H1 (cell line): ENCODE measurements at regions not wholly inside any gene's neighbourhood (a gene's known extent, or its start where the extent isn't known, plus 50 kb on each side); places are given as distances from the start of the nearest gene placed in this dataset.

Experiments
- CTCF ChIA-PET: fragments of 300-600 bp; sonication (Branson Sonifier 250); formaldehyde crosslinking; loops from one replicate; lab custom pipeline; 2021; ENCODE audit not compliant: partially characterized antibody; lab: Charles Lee
- POLR2A ChIA-PET: fragments of 300-600 bp; sonication (Branson Sonifier 250); formaldehyde crosslinking; loops from one replicate; lab custom pipeline; 2021; ENCODE audit warnings: inconsistent platforms; ENCODE audit not compliant: partially characterized antibody; lab: Charles Lee
- DNase-seq, 2 experiments: peaks; one replicate each; pipeline versions ENCODE4 v3.0.0 to v3.0.0-alpha.2; 2010 to 2022; ENCODE audit warnings: low spot score in 2 of 2, low read depth in 1 of 2, mixed read lengths in 1 of 2
- FAIRE-seq: peaks from 2 replicates; lab custom pipeline; 2011; peaks lifted over from hg19 to GRCh38; lab: Jason Lieb, UNC
- H2AFZ ChIP-seq: 2 replicates; pipeline ENCODE4 v1.8.1; 2012; ENCODE audit warnings: low read length, inconsistent platforms
- H2AK5ac ChIP-seq: 2 replicates; pipeline ENCODE4 v1.6.1; 2013; ENCODE audit warnings: low read depth, low read length
- H2BK120ac ChIP-seq: replicated peaks from 2 replicates; pipeline ENCODE3; 2013; ENCODE audit warnings: low read depth, low read length, inconsistent platforms
- H2BK12ac ChIP-seq: 2 replicates; pipeline ENCODE4 v1.6.1; 2013; ENCODE audit warnings: low read depth, low read length
- H2BK15ac ChIP-seq: 2 replicates; pipeline ENCODE4 v1.6.1; 2013; ENCODE audit warnings: low read length
- H2BK20ac ChIP-seq: 2 replicates; pipeline ENCODE4 v1.6.1; 2013; ENCODE audit warnings: low read length
- H2BK5ac ChIP-seq: 2 replicates; pipeline ENCODE4 v1.6.1; 2013; ENCODE audit warnings: low read depth, low read length
- H3K14ac ChIP-seq: 2 replicates; pipeline ENCODE4 v1.6.1; 2013; ENCODE audit warnings: inconsistent platforms; ENCODE audit not compliant: insufficient read length
- H3K18ac ChIP-seq: 2 replicates; pipeline ENCODE4 v1.6.1; 2013; ENCODE audit warnings: low read length; ENCODE audit errors: extremely low read depth
- H3K23ac ChIP-seq: 2 replicates; pipeline ENCODE4 v1.6.1; 2013; ENCODE audit warnings: inconsistent platforms; ENCODE audit not compliant: insufficient read length
- H3K23me2 ChIP-seq: 2 replicates; pipeline ENCODE4 v1.6.1; 2013; ENCODE audit warnings: low read depth, low read length
- H3K27ac ChIP-seq: 2 replicates; pipeline ENCODE4 v1.6.1; 2011; ENCODE audit warnings: low read depth, low read length, inconsistent platforms
- H3K27me3 ChIP-seq, 4 experiments: replicated peaks in 1 of 4; 1 replicate in 1 of 4; 2 replicates in 3 of 4; pipeline versions ENCODE4 v1.6.1 to v1.8.1; 2011 to 2013; ENCODE audit warnings: low read length in 3 of 4, mild to moderate bottlenecking in 3 of 4, inconsistent platforms in 2 of 4, mixed read lengths in 2 of 4, moderate library complexity in 1 of 4; ENCODE audit not compliant: control insufficient read depth in 3 of 4, insufficient read depth in 3 of 4; ENCODE audit errors: extremely low read depth in 1 of 4
- H3K36me3 ChIP-seq, 4 experiments: 2 replicates each; pipeline versions ENCODE4 v1.6.1 to v1.8.1; 2011 to 2013; ENCODE audit warnings: mild to moderate bottlenecking in 4 of 4, low read length in 3 of 4, moderate library complexity in 2 of 4, control low read depth in 1 of 4, inconsistent platforms in 1 of 4; ENCODE audit not compliant: insufficient read depth in 4 of 4, control insufficient read depth in 2 of 4
- H3K4ac ChIP-seq: replicated peaks from 2 replicates; pipeline ENCODE3; 2013; ENCODE audit warnings: low read length, low read depth, mixed read lengths, inconsistent platforms; ENCODE audit not compliant: insufficient read length
- H3K4me1 ChIP-seq, 4 experiments: replicated peaks in 1 of 4; 1 replicate in 1 of 4; 2 replicates in 3 of 4; pipeline versions ENCODE4 v1.6.1 to v1.8.1; 2011 to 2013; ENCODE audit warnings: low read length in 3 of 4, inconsistent platforms in 2 of 4, mixed read lengths in 1 of 4; ENCODE audit not compliant: insufficient read depth in 4 of 4, control insufficient read depth in 3 of 4
- H3K4me2 ChIP-seq, 2 experiments: 2 replicates each; pipeline versions ENCODE4 v1.6.1 to v1.8.1; 2011 to 2013; ENCODE audit warnings: low read depth in 2 of 2, low read length in 2 of 2, control low read depth in 1 of 2, inconsistent platforms in 1 of 2, mild to moderate bottlenecking in 1 of 2; ENCODE audit not compliant: insufficient read depth in 1 of 2
- H3K4me3 ChIP-seq, 4 experiments: fragments of 200-600, 300-600 bp in 1 of 4; sonication (generic), shearing (Covaris generic), sonication (Bioruptor Twin) in 1 of 4; 2 replicates each; pipeline versions ENCODE4 v1.5.1 to v1.8.1; 2011 to 2016; ENCODE audit warnings: low read length in 4 of 4, low read depth in 3 of 4, control low read depth in 2 of 4, inconsistent platforms in 2 of 4, mild to moderate bottlenecking in 2 of 4, mixed read lengths in 1 of 4, moderate library complexity in 1 of 4; ENCODE audit not compliant: insufficient read depth in 2 of 4; ENCODE audit errors: extremely low read depth in 1 of 4
- H3K56ac ChIP-seq: replicated peaks from 2 replicates; pipeline ENCODE3; 2013; ENCODE audit warnings: low read depth, mild to moderate bottlenecking, mixed read lengths, low read length, inconsistent platforms; ENCODE audit not compliant: insufficient read length
- H3K79me1 ChIP-seq: 2 replicates; pipeline ENCODE4 v1.6.1; 2013; ENCODE audit warnings: low read depth, low read length, control low read depth
- H3K79me2 ChIP-seq, 2 experiments: 2 replicates each; pipeline versions ENCODE4 v1.6.1 to v1.8.1; 2012 to 2013; ENCODE audit warnings: low read length in 2 of 2, mild to moderate bottlenecking in 2 of 2, inconsistent platforms in 1 of 2; ENCODE audit not compliant: insufficient read depth in 2 of 2, control insufficient read depth in 1 of 2
- H3K9ac ChIP-seq, 4 experiments: replicated peaks in 1 of 4; 1 replicate in 1 of 4; 2 replicates in 3 of 4; pipeline versions ENCODE4 v1.6.1 to v1.8.1; 2011 to 2013; ENCODE audit warnings: low read depth in 3 of 4, low read length in 3 of 4, control low read depth in 2 of 4, mild to moderate bottlenecking in 2 of 4, moderate library complexity in 2 of 4, inconsistent platforms in 1 of 4; ENCODE audit errors: extremely low read depth in 1 of 4
- H3K9me3 ChIP-seq, 2 experiments: 2 replicates each; pipeline versions ENCODE4 v1.6.1 to v1.8.1; 2012 to 2013; ENCODE audit warnings: mild to moderate bottlenecking in 2 of 2, moderate library complexity in 2 of 2, control low read depth in 1 of 2, inconsistent platforms in 1 of 2, low read depth in 1 of 2, low read length in 1 of 2, mixed read lengths in 1 of 2; ENCODE audit not compliant: insufficient read depth in 2 of 2
- H4K20me1 ChIP-seq, 2 experiments: replicated peaks in 1 of 2; 2 replicates each; pipeline versions ENCODE3 to v1.8.1; 2011 to 2013; ENCODE audit warnings: inconsistent platforms in 2 of 2, low read length in 2 of 2, mild to moderate bottlenecking in 1 of 2; ENCODE audit not compliant: insufficient read depth in 2 of 2, control insufficient read depth in 1 of 2
- H4K5ac ChIP-seq: 2 replicates; pipeline ENCODE4 v1.6.1; 2013; ENCODE audit warnings: low read length, low read depth, mixed read lengths, inconsistent platforms; ENCODE audit not compliant: insufficient read length
- H4K8ac ChIP-seq: 2 replicates; pipeline ENCODE4 v1.8.0; 2013; ENCODE audit warnings: mild to moderate bottlenecking, moderate library complexity, low read length, inconsistent platforms; ENCODE audit not compliant: insufficient read depth; ENCODE audit errors: extremely low read depth
- H4K91ac ChIP-seq: replicated peaks from 2 replicates; pipeline ENCODE3; 2013; ENCODE audit warnings: low read length, mixed read lengths, inconsistent platforms; ENCODE audit not compliant: insufficient read length
- BRCA1 ChIP-seq: IDR thresholded peaks from 2 replicates; pipeline ENCODE4 v1.6.1; 2012; ENCODE audit warnings: low read depth, low read length, improper control_type of control experiment
- CHD2 ChIP-seq: IDR thresholded peaks from 2 replicates; pipeline ENCODE4 v1.6.1; 2012; ENCODE audit warnings: low read length, improper control_type of control experiment
- HDAC2 ChIP-seq, 2 experiments: fragments of 300-600 bp in 1 of 2; sonication (generic) in 1 of 2; IDR thresholded peaks; 2 replicates each; pipeline ENCODE4 v1.6.1; 2011 to 2012; ENCODE audit warnings: low read depth in 2 of 2, low read length in 2 of 2, mild to moderate bottlenecking in 2 of 2, moderate library complexity in 2 of 2, borderline replicate concordance in 1 of 2, inconsistent platforms in 1 of 2
- RAD21 ChIP-seq, 2 experiments: IDR thresholded peaks in 1 of 2; conservative IDR thresholded peaks in 1 of 2; 2 replicates each; pipeline ENCODE4 v1.6.1; 2011; ENCODE audit warnings: low read depth in 2 of 2, low read length in 2 of 2, improper control_type of control experiment in 1 of 2, inconsistent platforms in 1 of 2, mild to moderate bottlenecking in 1 of 2, moderate library complexity in 1 of 2
- TF ChIP-seq, protein P1 (sequence below): IDR thresholded peaks from 2 replicates; pipeline ENCODE4 v1.6.1; 2012; ENCODE audit warnings: inconsistent platforms
- TF ChIP-seq, protein P2 (sequence below), 3 experiments: IDR thresholded peaks; 1 replicate in 2 of 3; 2 replicates in 1 of 3; pipeline versions ENCODE4 v1.5.1 to v1.6.1; 2011; ENCODE audit warnings: low read length in 3 of 3, mild to moderate bottlenecking in 3 of 3, inconsistent platforms in 2 of 3, low read depth in 1 of 3, moderate library complexity in 1 of 3; ENCODE audit not compliant: insufficient read depth in 1 of 3; ENCODE audit errors: control extremely low read depth in 1 of 3

DNA sequence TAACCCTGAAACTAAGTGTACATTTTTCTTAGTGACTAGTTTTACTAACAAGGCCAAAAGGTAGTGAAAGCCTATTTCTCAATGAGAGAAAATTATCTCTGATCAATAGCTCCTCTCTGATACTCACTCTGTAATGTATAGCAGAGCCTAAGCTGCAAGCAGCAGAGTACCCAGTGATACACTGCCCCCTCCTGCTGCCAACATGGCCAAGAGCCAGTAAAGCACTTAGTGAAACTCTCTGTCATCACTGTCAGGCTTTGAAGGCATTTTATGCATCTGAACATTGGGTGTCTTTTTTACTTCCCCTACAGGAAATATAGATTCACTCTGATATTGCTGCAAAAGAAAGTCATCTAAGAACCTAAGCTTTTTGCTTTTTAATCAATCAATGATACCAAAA is 784.1 kb upstream of the CDH7 start:
- no peak overlapping the region for H2AFZ ChIP-seq
- POLR2A ChIA-PET, result no interaction called here
- H3K56ac ChIP-seq, result no peak overlapping the region
- no peak for DNase-seq
- peak; percentile 19 for FAIRE-seq
- H3K27ac ChIP-seq, result no peak overlapping the region
- H3K4me2 ChIP-seq, result no peak overlapping the region
- H4K8ac ChIP-seq, result no peak overlapping the region
- H3K9me3 ChIP-seq, result no peaks in the 10 kb centered on the region
- no peak overlapping the region for H2BK15ac ChIP-seq
- no peak overlapping the region for H4K5ac ChIP-seq
- H2AK5ac ChIP-seq, result no peak overlapping the region
- CTCF ChIA-PET, result interaction anchor here (0.7 to 1.1 kb wide), 3 partner anchors 182 to 929 kb away, joined by 3 to 4 read pairs (median 3); no protein-coding TSS in a partner anchor
- no peak overlapping the region for H3K18ac ChIP-seq
- no peak overlapping the region for H3K23ac ChIP-seq
- no peak overlapping the region for H4K91ac ChIP-seq
- no peak overlapping the region for H3K4me3 ChIP-seq
- H2BK5ac ChIP-seq, result no peak overlapping the region
- H2BK12ac ChIP-seq, result no peak overlapping the region
- no peak overlapping the region for H3K14ac ChIP-seq
- no peaks in the 10 kb centered on the region for H3K27me3 ChIP-seq
- no peak overlapping the region for H2BK120ac ChIP-seq
- no peaks in the 10 kb centered on the region for H3K36me3 ChIP-seq
- TF ChIP-seq HDAC2 (IDR thresholded peaks at IDR 0.05; ENCODE audit: borderline replicate concordance in 1 of 2, low read depth in 2 of 2, low read length in 2 of 2), result no peak
- TF ChIP-seq, protein P1, sequence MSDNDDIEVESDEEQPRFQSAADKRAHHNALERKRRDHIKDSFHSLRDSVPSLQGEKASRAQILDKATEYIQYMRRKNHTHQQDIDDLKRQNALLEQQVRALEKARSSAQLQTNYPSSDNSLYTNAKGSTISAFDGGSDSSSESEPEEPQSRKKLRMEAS, result no peak
- TF ChIP-seq RAD21 (IDR thresholded peaks at IDR 0.05 in 1 of 2, conservative IDR thresholded peaks at IDR 0.05 in 1 of 2; ENCODE audit: low read depth in 2 of 2, low read length in 2 of 2), result peak; percentile 73 to 79
- no peak for TF ChIP-seq CHD2
- TF ChIP-seq, protein P2, sequence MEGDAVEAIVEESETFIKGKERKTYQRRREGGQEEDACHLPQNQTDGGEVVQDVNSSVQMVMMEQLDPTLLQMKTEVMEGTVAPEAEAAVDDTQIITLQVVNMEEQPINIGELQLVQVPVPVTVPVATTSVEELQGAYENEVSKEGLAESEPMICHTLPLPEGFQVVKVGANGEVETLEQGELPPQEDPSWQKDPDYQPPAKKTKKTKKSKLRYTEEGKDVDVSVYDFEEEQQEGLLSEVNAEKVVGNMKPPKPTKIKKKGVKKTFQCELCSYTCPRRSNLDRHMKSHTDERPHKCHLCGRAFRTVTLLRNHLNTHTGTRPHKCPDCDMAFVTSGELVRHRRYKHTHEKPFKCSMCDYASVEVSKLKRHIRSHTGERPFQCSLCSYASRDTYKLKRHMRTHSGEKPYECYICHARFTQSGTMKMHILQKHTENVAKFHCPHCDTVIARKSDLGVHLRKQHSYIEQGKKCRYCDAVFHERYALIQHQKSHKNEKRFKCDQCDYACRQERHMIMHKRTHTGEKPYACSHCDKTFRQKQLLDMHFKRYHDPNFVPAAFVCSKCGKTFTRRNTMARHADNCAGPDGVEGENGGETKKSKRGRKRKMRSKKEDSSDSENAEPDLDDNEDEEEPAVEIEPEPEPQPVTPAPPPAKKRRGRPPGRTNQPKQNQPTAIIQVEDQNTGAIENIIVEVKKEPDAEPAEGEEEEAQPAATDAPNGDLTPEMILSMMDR (IDR thresholded peaks at IDR 0.05; ENCODE audit: control extremely low read depth in 1 of 3, insufficient read depth in 1 of 3, low read depth in 1 of 3, low read length in 3 of 3), result peak; percentile 40 to 55 (median 44)
- no peak for TF ChIP-seq BRCA1
- no peaks in the 10 kb centered on the region for H3K4me1 ChIP-seq
- H4K20me1 ChIP-seq, result no peaks in the 10 kb centered on the region
- no peak overlapping the region for H3K9ac ChIP-seq
- H2BK20ac ChIP-seq, result no peak overlapping the region
- no peaks in the 10 kb centered on the region for H3K79me1 ChIP-seq
- no peaks in the 10 kb centered on the region for H3K23me2 ChIP-seq
- no peak overlapping the region for H3K4ac ChIP-seq
- no peaks in the 10 kb centered on the region for H3K79me2 ChIP-seq
